GM12874 (cell line): ENCODE measurements at regions not wholly inside any gene's neighbourhood (a gene's known extent, or its start where the extent isn't known, plus 50 kb on each side); places are given as distances from the start of the nearest gene placed in this dataset.

Experiments
- CTCF ChIP-seq: IDR thresholded peaks from 2 replicates; pipeline ENCODE4 v1.5.1; 2011; ENCODE audit warnings: low read depth, mild to moderate bottlenecking, control low read depth, low read length, moderate library complexity; ENCODE audit not compliant: insufficient read depth

- TF ChIP-seq CTCF = no peak
These were observed 453.8 kb downstream of the OTOL1 start for GRCh38 chr3:161950318-161950868.

GRCh38 chr3:161957467-161957866, 460.9 kb downstream of the OTOL1 start:
- TF ChIP-seq CTCF = no peak

GRCh38 chr3:161964857-161965256, 468.2 kb downstream of the OTOL1 start:
- TF ChIP-seq CTCF = no peak

DNA sequence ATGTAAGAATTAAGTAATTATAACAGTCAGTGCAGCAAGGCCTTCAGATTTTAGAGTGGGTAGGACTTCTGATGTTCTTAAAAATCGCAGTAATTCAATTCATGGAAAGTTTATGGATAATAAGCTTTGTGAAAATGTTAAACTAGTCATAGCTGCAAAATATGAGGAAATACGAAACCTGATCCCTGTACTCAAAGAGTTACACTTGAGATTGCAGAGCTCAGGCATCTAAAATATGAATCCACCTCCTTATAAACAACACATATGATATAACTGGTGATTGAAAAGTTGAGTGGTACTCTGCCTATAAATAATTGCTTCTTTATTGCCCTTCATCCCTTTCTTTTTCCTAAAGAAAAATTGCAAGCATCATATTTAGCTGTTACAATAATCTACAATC, 473.3 kb downstream of the OTOL1 start:
- no peak for TF ChIP-seq CTCF

DNA sequence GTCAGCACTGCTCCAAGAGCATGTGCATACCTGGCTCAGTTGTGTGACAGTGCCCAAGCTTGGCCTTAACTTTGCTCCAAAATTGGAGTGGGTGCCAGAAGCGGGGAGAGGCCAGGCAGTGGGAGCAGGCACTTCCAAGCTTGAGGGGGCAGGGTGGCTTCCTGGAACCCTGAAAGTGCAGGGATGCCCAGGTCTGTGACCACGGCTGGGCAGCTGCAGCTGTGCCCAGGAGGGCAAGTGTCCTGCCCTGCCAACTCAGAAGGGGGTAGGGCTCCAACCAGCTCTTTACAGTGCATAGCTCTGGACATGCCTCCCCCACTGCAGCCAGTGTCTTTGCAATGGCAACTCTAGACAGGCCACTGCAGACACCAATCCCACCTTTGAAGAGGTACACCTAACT, 478.6 kb downstream of the OTOL1 start:
- TF ChIP-seq CTCF = no peak

DNA sequence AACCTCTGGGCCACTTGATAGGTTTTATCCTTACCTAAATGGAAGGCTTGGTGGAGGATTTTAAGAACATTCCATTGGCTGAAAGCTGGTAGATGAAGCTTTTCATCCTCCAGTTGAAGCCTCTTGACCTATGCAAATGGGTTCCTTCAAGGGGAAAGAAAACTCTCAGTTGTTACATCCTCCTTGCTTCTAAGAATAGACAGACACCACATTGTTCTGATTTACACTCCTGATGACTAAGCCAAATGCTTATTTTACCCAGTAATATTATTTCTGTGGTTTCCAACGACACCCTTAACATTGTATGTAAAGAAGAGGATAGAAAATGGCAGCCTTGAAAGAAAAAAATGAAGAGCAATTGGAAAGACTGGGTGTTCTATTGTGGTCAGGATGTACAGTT, 480.5 kb downstream of the OTOL1 start:
- no peak for TF ChIP-seq CTCF

DNA sequence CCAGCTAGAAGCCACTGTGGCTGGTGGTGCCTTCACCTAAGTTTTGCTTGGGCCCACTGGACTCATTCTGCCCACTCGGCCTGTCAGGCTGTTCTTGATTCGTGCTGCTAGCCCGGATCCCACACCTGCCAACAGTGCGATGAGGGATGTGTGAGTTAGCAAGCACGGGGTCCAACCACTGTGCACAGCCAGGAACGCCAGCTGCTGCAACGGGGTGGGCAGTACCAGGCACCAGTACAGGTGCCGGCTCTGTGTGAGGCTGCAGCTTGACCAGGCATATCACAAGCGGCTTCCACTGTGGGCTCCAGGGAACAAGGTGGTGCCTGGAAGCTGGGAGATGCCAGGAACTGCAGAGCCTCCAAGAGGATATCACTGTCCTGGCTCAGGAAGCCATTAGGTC, 481.2 kb downstream of the OTOL1 start:
- TF ChIP-seq CTCF = no peak
